HepG2 (cell line): ENCODE measurements at regions not wholly inside any gene's neighbourhood (a gene's known extent, or its start where the extent isn't known, plus 50 kb on each side); places are given as distances from the start of the nearest gene placed in this dataset.

Source experiments
- ATAC-seq: fragments of 200-7000 bp; cut with Tn5 transposase; 3 replicates; pipeline ENCODE4 v1.9.1; 2020; ENCODE audit warnings: mild to moderate bottlenecking, moderate library complexity
- BruUV-seq: library from RNA; stranded (reverse); fragments of 400-500 nt; replicated peaks from 2 replicates; lab custom pipeline; 2021; lab: Mats Ljungman, UMichigan
- CTCF ChIA-PET: fragments of 300-600 bp; formaldehyde crosslinking; extraction: SDS; loops from one replicate; lab custom pipeline; 2021; ENCODE audit warnings: low total read pairs, inconsistent platforms, low intra/inter-chr PET ratio; lab: Yijun Ruan, JAX
- POLR2A ChIA-PET: fragments of 350-600 bp; sonication (Branson Sonifier 250); formaldehyde crosslinking; loops from one replicate; lab custom pipeline; 2020; ENCODE audit warnings: antibody characterized with exemption, inconsistent platforms; lab: Yijun Ruan, JAX
- DNase-seq: peaks from one replicate; pipeline ENCODE4 v3.0.0-alpha.2; 2015; ENCODE audit warnings: low spot score
- FAIRE-seq: peaks from 3 replicates; lab custom pipeline; 2011; peaks lifted over from hg19 to GRCh38; lab: Jason Lieb, UNC
- H2AFZ ChIP-seq: one replicate; pipeline ENCODE4 v1.6.1; 2011; ENCODE audit warnings: low read length, inconsistent platforms
- H3K27ac ChIP-seq: fragments of 300-600 bp; 3 replicates; pipeline ENCODE4 v1.8.0; 2011; ENCODE audit warnings: mixed run types, mild to moderate bottlenecking, mixed read lengths, low read length, inconsistent platforms; ENCODE audit not compliant: insufficient read depth; ENCODE audit errors: extremely low read length
- H3K27me3 ChIP-seq, 2 experiments: fragments of 200-600 bp in 1 of 2; 2 replicates in 1 of 2; 3 replicates in 1 of 2; pipeline versions ENCODE4 v1.6.0 to v1.8.0; 2011; ENCODE audit warnings: low read length in 2 of 2, mild to moderate bottlenecking in 2 of 2, moderate library complexity in 2 of 2, inconsistent platforms in 1 of 2; ENCODE audit not compliant: insufficient read depth in 2 of 2, control insufficient read depth in 1 of 2
- H3K36me3 ChIP-seq, 2 experiments: fragments of 200-600 bp in 1 of 2; replicated peaks in 1 of 2; 2 replicates in 1 of 2; 3 replicates in 1 of 2; pipeline versions ENCODE4 v1.5.1 to v1.8.0; 2011; ENCODE audit warnings: low read length in 2 of 2, inconsistent platforms in 1 of 2; ENCODE audit not compliant: insufficient read depth in 2 of 2, control insufficient read depth in 1 of 2
- H3K4me1 ChIP-seq: 2 replicates; pipeline ENCODE4 v1.5.1; 2012; ENCODE audit warnings: low read length, inconsistent platforms; ENCODE audit not compliant: insufficient read depth
- H3K4me2 ChIP-seq: 2 replicates; pipeline ENCODE4 v1.6.0; 2011; ENCODE audit warnings: low read depth, low read length, inconsistent platforms
- H3K4me3 ChIP-seq, 3 experiments: fragments of 200-600 bp in 1 of 3; sonication (generic), shearing (Covaris generic) in 1 of 3; replicated peaks in 1 of 3; 2 replicates each; pipeline ENCODE4 v1.5.1; 2011 to 2016; ENCODE audit warnings: low read length in 3 of 3, inconsistent platforms in 2 of 3, low read depth in 2 of 3, mild to moderate bottlenecking in 2 of 3, control low read depth in 1 of 3, mixed read lengths in 1 of 3; ENCODE audit not compliant: insufficient read depth in 1 of 3
- H3K79me2 ChIP-seq: one replicate; pipeline ENCODE4 v1.6.1; 2011; ENCODE audit warnings: low read length, inconsistent platforms; ENCODE audit not compliant: insufficient read depth
- H3K9ac ChIP-seq: 2 replicates; pipeline ENCODE4 v1.6.0; 2011; ENCODE audit warnings: mild to moderate bottlenecking, low read depth, low read length, inconsistent platforms; ENCODE audit not compliant: insufficient read depth
- H3K9me3 ChIP-seq: 2 replicates; pipeline ENCODE4 v1.5.1; 2012; ENCODE audit warnings: mild to moderate bottlenecking, low read length
- H4K20me1 ChIP-seq: 2 replicates; pipeline ENCODE4 v1.6.0; 2011; ENCODE audit warnings: inconsistent platforms, mild to moderate bottlenecking, low read length, moderate library complexity; ENCODE audit not compliant: insufficient read depth
- PITX1 ChIP-seq: sonication (generic); formaldehyde crosslinking; IDR thresholded peaks from 2 replicates; pipeline ENCODE4 v1.5.1; 2020; ENCODE audit warnings: mild to moderate bottlenecking, missing genetic modification reagents
- RFX3 ChIP-seq: IDR thresholded peaks from 2 replicates; pipeline ENCODE4 v1.6.1; 2016; ENCODE audit warnings: missing biosample characterization, missing genetic modification reagents
- ZNF24 ChIP-seq: fragments of 450-650 bp; IDR thresholded peaks from 2 replicates; pipeline ENCODE4 v1.6.1; 2017; ENCODE audit warnings: antibody characterized with exemption, mild to moderate bottlenecking
- ZNF33B ChIP-seq: sonication (generic); formaldehyde crosslinking; IDR thresholded peaks from 2 replicates; pipeline ENCODE4 v1.5.1; 2020; ENCODE audit warnings: mild to moderate bottlenecking, missing genetic modification reagents
- ZNF557 ChIP-seq: sonication (generic); formaldehyde crosslinking; IDR thresholded peaks from 2 replicates; pipeline ENCODE4 v1.4.0; 2020; ENCODE audit warnings: missing genetic modification reagents
- ZUFSP ChIP-seq: sonication (generic); formaldehyde crosslinking; IDR thresholded peaks from 2 replicates; pipeline ENCODE4 v1.9.0; 2021; ENCODE audit warnings: missing genetic modification reagents, mild to moderate bottlenecking, borderline replicate concordance
- WGBS: methylation state at CpG from one replicate; pipeline ENCODE4 v1.1.6; 2017; ENCODE audit warnings: low lambda C conversion rate; 5-methylcytosine and 5-hydroxymethylcytosine counted together
- in situ Hi-C: cut with HindIII; loops from 2 replicates; pipeline ENCODE4 v1.10.0; 2017; ENCODE audit warnings: low pct_unique_long_range_greater_than_20kb; ENCODE audit not compliant: extremely low pct_ligation_motif_present
- intact Hi-C: fragments of 100-400 bp; cut with micrococcal nuclease; formaldehyde crosslinking; loops from one replicate; pipeline ENCODE4 v1.10.0; 2022; ENCODE audit not compliant: unreplicated experiment
- TF ChIP-seq, protein P1 (sequence below): sonication (generic); formaldehyde crosslinking; IDR thresholded peaks from 2 replicates; pipeline ENCODE4 v1.5.1; 2020; ENCODE audit warnings: mild to moderate bottlenecking, moderate library complexity, missing genetic modification reagents

GRCh38 chr17:31792007-31792585 lies 66.9 kb downstream of the COPRS start (continued):
- TF ChIP-seq ZNF33B (CRISPR knock-in tag) (no peak), ZNF557 (no peak)
- TF ChIP-seq, all 625 proteins: peak for 0

GRCh38 chr17:31789707-31790505 lies 69.1 kb downstream of the COPRS start:
- no peaks in the 10 kb centered on the region for H3K9me3 ChIP-seq
- FAIRE-seq (no peak), DNase-seq (no peak), ATAC-seq (no peak)
- no peak overlapping the region for H2AFZ ChIP-seq
- 54% methylated on average over 12 of the region's 12 CpGs for WGBS
- TF ChIP-seq, protein P1, sequence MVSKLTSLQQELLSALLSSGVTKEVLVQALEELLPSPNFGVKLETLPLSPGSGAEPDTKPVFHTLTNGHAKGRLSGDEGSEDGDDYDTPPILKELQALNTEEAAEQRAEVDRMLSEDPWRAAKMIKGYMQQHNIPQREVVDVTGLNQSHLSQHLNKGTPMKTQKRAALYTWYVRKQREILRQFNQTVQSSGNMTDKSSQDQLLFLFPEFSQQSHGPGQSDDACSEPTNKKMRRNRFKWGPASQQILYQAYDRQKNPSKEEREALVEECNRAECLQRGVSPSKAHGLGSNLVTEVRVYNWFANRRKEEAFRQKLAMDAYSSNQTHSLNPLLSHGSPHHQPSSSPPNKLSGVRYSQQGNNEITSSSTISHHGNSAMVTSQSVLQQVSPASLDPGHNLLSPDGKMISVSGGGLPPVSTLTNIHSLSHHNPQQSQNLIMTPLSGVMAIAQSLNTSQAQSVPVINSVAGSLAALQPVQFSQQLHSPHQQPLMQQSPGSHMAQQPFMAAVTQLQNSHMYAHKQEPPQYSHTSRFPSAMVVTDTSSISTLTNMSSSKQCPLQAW (CRISPR knock-in tag) = no peak
- TF ChIP-seq PITX1 (CRISPR knock-in tag) (no peak), ZNF24 (no peak), ZUFSP (CRISPR knock-in tag) (no peak), RFX3 (CRISPR knock-in tag) (no peak)
- ChIA-PET CTCF (no interaction called here), POLR2A (no interaction called here)
- BruUV-seq = no TSS peak
- H3K9ac ChIP-seq = no peak overlapping the region
- H3K36me3 ChIP-seq = no peaks in the 10 kb centered on the region
- H3K27me3 ChIP-seq = no peaks in the 10 kb centered on the region
- no peak overlapping the region for H3K4me2 ChIP-seq
- no peak overlapping the region for H3K27ac ChIP-seq
- H3K4me3 ChIP-seq = no peak overlapping the region
- no peaks in the 10 kb centered on the region for H4K20me1 ChIP-seq
- H3K79me2 ChIP-seq = no peaks in the 10 kb centered on the region
- intact Hi-C loops (no loop called here), in situ Hi-C loops (no loop called here)
- peaks cover 20% of the 10 kb centered on the region for H3K4me1 ChIP-seq
